B cell (primary cell): ENCODE measurements at regions not wholly inside any gene's neighbourhood (a gene's known extent, or its start where the extent isn't known, plus 50 kb on each side); places are given as distances from the start of the nearest gene placed in this dataset.

Experiments
- EZH2 ChIP-seq: IDR thresholded peaks from 2 replicates; pipeline ENCODE4 v1.6.1; 2012; ENCODE audit warnings: borderline replicate concordance, low read depth, mild to moderate bottlenecking, moderate library complexity, low read length; ENCODE audit not compliant: insufficient read depth, poor library complexity, severe bottlenecking
- TF ChIP-seq, protein P1 (sequence below): fragments of 200-600 bp; IDR thresholded peaks from one replicate; pipeline ENCODE4 v1.8.0; 2022; ENCODE audit warnings: antibody characterized with exemption, mild to moderate bottlenecking

DNA sequence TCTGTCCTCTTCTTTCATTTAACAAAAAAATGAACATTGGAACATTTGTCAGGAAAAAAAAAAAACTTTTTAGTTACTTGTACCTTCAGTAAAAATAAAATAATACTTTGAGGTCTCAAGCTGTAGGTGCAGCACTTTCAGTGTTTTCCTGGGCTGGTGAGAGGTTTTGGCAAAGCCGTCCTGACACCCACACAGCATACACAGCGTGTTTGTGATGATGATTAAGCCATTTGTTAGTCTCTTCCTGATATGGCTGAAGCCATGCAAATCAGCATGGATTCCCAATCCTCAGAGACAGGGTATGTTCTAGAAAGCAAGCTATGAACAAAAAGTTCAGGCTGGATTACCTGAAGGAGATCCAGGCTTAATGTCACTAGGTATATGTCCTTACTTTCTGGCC, 236.8 kb downstream of the ZNF516 start:
- no peak for TF ChIP-seq EZH2
- TF ChIP-seq, protein P1, sequence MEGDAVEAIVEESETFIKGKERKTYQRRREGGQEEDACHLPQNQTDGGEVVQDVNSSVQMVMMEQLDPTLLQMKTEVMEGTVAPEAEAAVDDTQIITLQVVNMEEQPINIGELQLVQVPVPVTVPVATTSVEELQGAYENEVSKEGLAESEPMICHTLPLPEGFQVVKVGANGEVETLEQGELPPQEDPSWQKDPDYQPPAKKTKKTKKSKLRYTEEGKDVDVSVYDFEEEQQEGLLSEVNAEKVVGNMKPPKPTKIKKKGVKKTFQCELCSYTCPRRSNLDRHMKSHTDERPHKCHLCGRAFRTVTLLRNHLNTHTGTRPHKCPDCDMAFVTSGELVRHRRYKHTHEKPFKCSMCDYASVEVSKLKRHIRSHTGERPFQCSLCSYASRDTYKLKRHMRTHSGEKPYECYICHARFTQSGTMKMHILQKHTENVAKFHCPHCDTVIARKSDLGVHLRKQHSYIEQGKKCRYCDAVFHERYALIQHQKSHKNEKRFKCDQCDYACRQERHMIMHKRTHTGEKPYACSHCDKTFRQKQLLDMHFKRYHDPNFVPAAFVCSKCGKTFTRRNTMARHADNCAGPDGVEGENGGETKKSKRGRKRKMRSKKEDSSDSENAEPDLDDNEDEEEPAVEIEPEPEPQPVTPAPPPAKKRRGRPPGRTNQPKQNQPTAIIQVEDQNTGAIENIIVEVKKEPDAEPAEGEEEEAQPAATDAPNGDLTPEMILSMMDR = no peak
